Peyer's patch (tissue), 4 donors: ENCODE measurements at regions not wholly inside any gene's neighbourhood (a gene's known extent, or its start where the extent isn't known, plus 50 kb on each side); places are given as distances from the start of the nearest gene placed in this dataset.

ENCODE experiments used
- CTCF ChIP-seq, 6 experiments: fragments of 450-650 bp in 4 of 6; fragments of 200-600 bp in 2 of 6; sonication (generic) in 1 of 6; IDR thresholded peaks; one replicate each; pipeline ENCODE4 v1.5.1; 2017 to 2019; ENCODE audit warnings: antibody characterized with exemption in 6 of 6, mild to moderate bottlenecking in 3 of 6, moderate library complexity in 1 of 6
- POLR2A ChIP-seq, 2 donors: fragments of 450-650 bp; IDR thresholded peaks; one replicate each; pipeline ENCODE4 v1.5.1; 2017; ENCODE audit warnings: antibody characterized with exemption in 2 of 2, mild to moderate bottlenecking in 2 of 2, moderate library complexity in 2 of 2

GRCh38 chr10:91076991-91077548 lies 143.4 kb upstream of the PCGF5 start:
- TF ChIP-seq POLR2A (IDR thresholded peaks at IDR 0.05) (no peak), CTCF (IDR thresholded peaks at IDR 0.05) (no peak)
